NCI-H2081 (cell line): ENCODE measurements at regions not wholly inside any gene's neighbourhood (a gene's known extent, or its start where the extent isn't known, plus 50 kb on each side); places are given as distances from the start of the nearest gene placed in this dataset.

ENCODE experiments used
- DNase-seq, 2 experiments: peaks; one replicate each; lab custom pipeline; 2025; lab: John Stamatoyannopoulos, UW

GRCh38 chr2:58667137-58667774, 426.1 kb upstream of the FANCL start:
- no peak for DNase-seq

GRCh38 chr2:58666323-58666970, 425.3 kb upstream of the FANCL start:
- DNase-seq, result no peak

GRCh38 chr2:58665154-58665553, 424.0 kb upstream of the FANCL start:
- no peak for DNase-seq

GRCh38 chr2:58664523-58665151, 423.5 kb upstream of the FANCL start:
- peak in 1 of 2 experiments; percentile 39 for DNase-seq

GRCh38 chr2:58660046-58660445, 418.9 kb upstream of the FANCL start:
- no peak for DNase-seq

- DNase-seq, result no peak
Measured at GRCh38 chr2:58655152-58655551, 414.0 kb upstream of the FANCL start.

- no peak for DNase-seq
Measured at GRCh38 chr2:58651930-58652329, 410.8 kb upstream of the FANCL start.

- DNase-seq, result no peak
Measured at GRCh38 chr2:58650781-58651180, 409.7 kb upstream of the FANCL start.

GRCh38 chr2:58649756-58650155, 408.6 kb upstream of the FANCL start:
- peak in 1 of 2 experiments; percentile 38 for DNase-seq

- peak in 1 of 2 experiments; percentile 17 for DNase-seq
Measured at GRCh38 chr2:58645017-58645416, 403.9 kb upstream of the FANCL start.

GRCh38 chr2:58644451-58644850, 403.3 kb upstream of the FANCL start:
- no peak for DNase-seq

- no peak for DNase-seq
Measured at GRCh38 chr2:58641001-58641400, 399.9 kb upstream of the FANCL start.

- no peak for DNase-seq
Measured at GRCh38 chr2:58640042-58640441, 398.9 kb upstream of the FANCL start.

GRCh38 chr2:58638256-58638805, 397.2 kb upstream of the FANCL start:
- no peak for DNase-seq

- no peak for DNase-seq
Measured at GRCh38 chr2:58636872-58637271, 395.7 kb upstream of the FANCL start.

GRCh38 chr2:58635801-58636375, 394.8 kb upstream of the FANCL start:
- no peak for DNase-seq

GRCh38 chr2:58634653-58635370, 393.7 kb upstream of the FANCL start:
- peak; percentile 50 to 79 for DNase-seq

- no peak for DNase-seq
Measured at GRCh38 chr2:58633613-58634365, 392.7 kb upstream of the FANCL start.

- DNase-seq, result no peak
Measured at GRCh38 chr2:58631986-58632385, 390.9 kb upstream of the FANCL start.

- DNase-seq, result no peak
Measured at GRCh38 chr2:58629545-58630119, 388.5 kb upstream of the FANCL start.

- DNase-seq, result no peak
Measured at GRCh38 chr2:58620896-58621295, 379.8 kb upstream of the FANCL start.
